Sigmoid colon (tissue), 6 donors: ENCODE measurements at regions not wholly inside any gene's neighbourhood (a gene's known extent, or its start where the extent isn't known, plus 50 kb on each side); places are given as distances from the start of the nearest gene placed in this dataset.

Source experiments
- DNase-seq: peaks from one replicate; pipeline ENCODE4 v3.0.0-alpha.2; 2019
- H3K27ac ChIP-seq, 4 donors: fragments of 200-600 bp; sonication (generic); one replicate each; pipeline ENCODE4 v1.5.1; 2016 to 2019; ENCODE audit warnings: mild to moderate bottlenecking in 1 of 4
- H3K27me3 ChIP-seq, 3 donors: fragments of 200-600 bp; sonication (generic); one replicate each; pipeline ENCODE4 v1.5.1; 2019; ENCODE audit warnings: mild to moderate bottlenecking in 1 of 3
- H3K36me3 ChIP-seq, 4 donors: fragments of 200-600 bp; sonication (generic); one replicate each; pipeline ENCODE4 v1.5.1; 2016 to 2019
- H3K4me1 ChIP-seq, 4 donors: fragments of 200-600 bp; sonication (generic); one replicate each; pipeline ENCODE4 v1.5.1; 2017 to 2019
- H3K4me3 ChIP-seq, 4 donors: fragments of 200-600 bp; sonication (generic); one replicate each; pipeline ENCODE4 v1.5.1; 2017 to 2019; ENCODE audit warnings: mild to moderate bottlenecking in 2 of 4, moderate library complexity in 1 of 4
- H3K9me3 ChIP-seq, 4 donors: fragments of 200-600 bp in 3 of 4; sonication (generic) in 3 of 4; one replicate each; pipeline versions ENCODE4 v1.5.1 to v1.6.1; 2013 to 2019
- CTCF ChIP-seq, 4 experiments: fragments of 450-650 bp in 3 of 4; fragments of 200-600 bp in 1 of 4; IDR thresholded peaks; one replicate each; pipeline ENCODE4 v1.5.1; 2016 to 2019; ENCODE audit warnings: antibody characterized with exemption in 4 of 4, mild to moderate bottlenecking in 3 of 4, moderate library complexity in 2 of 4
- EP300 ChIP-seq, 4 donors: sonication (generic); formaldehyde crosslinking; IDR thresholded peaks; one replicate each; pipeline ENCODE4 v1.6.1; 2017; ENCODE audit warnings: antibody characterized with exemption in 4 of 4
- POLR2A ChIP-seq, 2 donors: fragments of 450-650 bp; IDR thresholded peaks; one replicate each; pipeline ENCODE4 v1.6.1; 2016; ENCODE audit warnings: antibody characterized with exemption in 2 of 2, mild to moderate bottlenecking in 2 of 2, moderate library complexity in 2 of 2
- POLR2AphosphoS5 ChIP-seq, 4 donors: sonication (generic); formaldehyde crosslinking; IDR thresholded peaks; one replicate each; pipeline ENCODE4 v1.6.1; 2017; ENCODE audit warnings: antibody characterized with exemption in 4 of 4
- WGBS, 2 donors: extraction: QIAGEN DNeasy Blood & Tissue Kit; methylation state at CpG; one replicate each; pipeline ENCODE4 v1.1.7; 2013; 5-methylcytosine and 5-hydroxymethylcytosine counted together
- intact Hi-C: fragments of 100-400 bp; cut with DNase I; formaldehyde crosslinking; loops from one replicate; pipeline ENCODE4 v1.15.1; 2023
- donor health status: healthy with polysubstance abuse.
- donor health status: healthy.

DNA sequence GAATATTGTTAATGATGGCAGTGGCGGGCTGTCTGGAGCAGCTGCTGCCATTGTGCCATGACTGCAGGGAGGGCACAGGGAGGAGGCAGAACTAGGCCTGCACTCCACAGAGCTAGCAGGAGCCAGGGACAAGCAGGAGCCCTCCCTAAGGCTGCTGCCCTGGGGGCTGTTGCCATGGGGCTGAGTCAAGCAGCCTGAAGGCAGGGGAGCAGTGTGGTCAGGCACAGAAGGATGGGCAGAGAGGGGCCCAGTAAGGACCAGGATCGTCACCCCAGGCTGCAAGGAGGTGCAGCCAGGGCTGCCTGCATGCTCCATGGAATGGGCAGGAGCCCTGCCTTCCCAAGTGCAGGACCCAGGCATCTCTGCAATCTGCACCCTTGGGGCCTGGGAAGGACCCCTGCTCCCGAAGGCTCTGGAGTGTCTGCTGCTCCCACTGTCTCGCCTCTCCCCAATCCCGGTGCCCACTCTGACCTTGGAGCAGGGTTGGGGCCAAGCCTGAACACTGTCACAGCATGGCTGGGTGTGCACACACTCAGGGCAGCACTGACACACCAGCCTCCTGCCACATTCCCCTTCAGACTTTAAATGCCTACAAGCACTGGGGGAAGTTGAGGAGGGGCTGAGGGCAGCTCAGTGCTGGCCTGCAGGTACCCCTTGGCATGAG, 98.3 kb upstream of the GALNTL6 start:
- 83 to 90% methylated on average over 5 of the region's 5 CpGs for WGBS, 2 donors
- DNase-seq = no peak
- Histone ChIP-seq H3K4me1 (no peaks in the 10 kb centered on the region), H3K36me3 (no peaks in the 10 kb centered on the region), H3K27me3 (no peaks in the 10 kb centered on the region), H3K27ac (no peak overlapping the region), H3K4me3 (no peak overlapping the region), H3K9me3 (no peaks in the 10 kb centered on the region)
- intact Hi-C loops = no loop called here
- no peak for TF ChIP-seq EP300 (IDR thresholded peaks at IDR 0.05)
- no peak for TF ChIP-seq POLR2AphosphoS5 (IDR thresholded peaks at IDR 0.05)
- no peak for TF ChIP-seq CTCF (IDR thresholded peaks at IDR 0.05)
- TF ChIP-seq POLR2A (IDR thresholded peaks at IDR 0.05) = no peak

DNA sequence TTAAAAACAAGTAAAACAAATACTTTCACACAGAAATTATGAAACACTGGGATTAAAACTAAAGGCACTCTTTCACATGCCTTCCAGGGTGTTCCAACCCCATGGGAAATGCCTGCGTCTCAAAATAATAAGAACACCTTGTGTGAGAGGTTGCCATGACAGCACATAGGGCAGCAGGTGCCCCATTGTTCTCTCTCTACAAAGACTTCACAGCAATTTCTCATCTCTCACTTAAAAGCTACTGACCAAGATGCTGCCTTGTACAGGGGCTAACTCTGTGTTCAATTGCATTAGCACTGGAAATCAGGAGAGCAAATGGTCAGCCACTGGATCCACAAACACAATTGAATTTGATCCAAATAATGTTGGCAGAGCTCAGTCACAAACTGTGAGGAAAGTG, 102.5 kb upstream of the GALNTL6 start:
- no peaks in the 10 kb centered on the region for H3K27me3 ChIP-seq
- H3K4me1 ChIP-seq = no peaks in the 10 kb centered on the region
- no peaks in the 10 kb centered on the region for H3K9me3 ChIP-seq
- H3K27ac ChIP-seq = no peak overlapping the region
- H3K36me3 ChIP-seq = no peaks in the 10 kb centered on the region
- TF ChIP-seq POLR2AphosphoS5 (IDR thresholded peaks at IDR 0.05) = no peak
- no peak for TF ChIP-seq CTCF (IDR thresholded peaks at IDR 0.05)
- no peak for TF ChIP-seq EP300 (IDR thresholded peaks at IDR 0.05)
- TF ChIP-seq POLR2A (IDR thresholded peaks at IDR 0.05) = no peak
- no peak overlapping the region for H3K4me3 ChIP-seq
- DNase-seq = no peak
- intact Hi-C loops = no loop called here
- WGBS, 2 donors = 87 to 89% methylated on average over 1 of the region's 1 CpG

DNA sequence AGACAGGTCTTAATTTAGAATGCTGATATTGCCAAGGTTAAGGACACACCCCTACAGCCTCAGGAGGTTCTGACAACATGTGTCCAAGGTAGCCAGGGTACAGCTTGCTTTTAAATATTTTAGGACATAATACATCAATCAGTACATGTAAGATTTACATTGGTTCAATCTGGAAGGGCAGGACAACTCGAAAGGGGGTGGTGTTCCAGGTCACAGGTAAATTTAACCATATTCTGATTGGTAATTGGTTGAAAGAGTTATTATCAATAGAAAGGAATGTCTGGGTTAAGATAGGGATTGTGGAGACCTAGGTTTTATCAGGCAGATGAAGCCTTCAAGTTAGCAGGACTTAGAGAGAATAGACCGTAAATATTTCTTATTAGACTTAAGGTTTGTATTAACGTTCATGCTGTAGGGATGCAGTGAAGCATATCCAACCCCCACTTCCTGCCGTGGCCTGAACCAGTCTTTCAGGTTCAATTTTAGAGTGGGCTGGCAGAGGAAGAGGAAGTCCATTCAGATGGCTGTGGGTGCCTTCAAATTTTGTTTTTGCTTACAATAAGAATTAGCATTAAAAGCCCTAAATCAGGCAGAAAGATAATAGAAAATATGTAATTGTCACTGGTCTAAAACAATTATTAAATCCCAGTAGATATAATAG, 136.5 kb upstream of the GALNTL6 start:
- Histone ChIP-seq H3K27ac (no peak overlapping the region), H3K27me3 (no peaks in the 10 kb centered on the region), H3K4me1 (no peaks in the 10 kb centered on the region), H3K9me3 (no peaks in the 10 kb centered on the region), H3K36me3 (no peaks in the 10 kb centered on the region), H3K4me3 (no peak overlapping the region)
- no peak for DNase-seq
- no peak for TF ChIP-seq EP300 (IDR thresholded peaks at IDR 0.05)
- TF ChIP-seq POLR2AphosphoS5 (IDR thresholded peaks at IDR 0.05) = no peak
- TF ChIP-seq CTCF (IDR thresholded peaks at IDR 0.05) = no peak
- WGBS, 2 donors = 42 to 63% methylated on average over 4 of the region's 4 CpGs
- intact Hi-C loops = no loop called here

DNA sequence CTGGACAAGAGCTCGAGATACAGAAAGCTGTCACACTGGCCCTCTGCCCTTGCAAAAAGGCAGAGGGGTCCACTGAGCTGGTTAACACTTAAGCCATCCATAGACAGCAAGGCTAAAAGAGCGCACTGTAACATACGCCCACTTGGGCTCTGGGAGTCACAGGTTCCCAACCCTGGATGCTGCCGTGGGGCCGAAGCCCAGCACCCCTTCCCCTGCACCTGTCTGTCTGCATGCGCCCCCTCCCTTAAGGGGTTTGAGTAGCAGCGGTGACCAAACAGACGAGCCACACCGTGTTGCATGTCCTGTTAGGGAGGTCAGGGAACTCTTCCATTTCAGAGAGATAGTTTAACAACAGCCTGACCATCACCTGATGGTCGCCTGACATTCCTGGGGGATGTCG, 138.4 kb upstream of the GALNTL6 start:
- no peak overlapping the region for H3K27ac ChIP-seq
- DNase-seq = no peak
- no peak overlapping the region for H3K4me3 ChIP-seq
- no peak for TF ChIP-seq CTCF (IDR thresholded peaks at IDR 0.05)
- TF ChIP-seq POLR2AphosphoS5 (IDR thresholded peaks at IDR 0.05) = no peak
- no peaks in the 10 kb centered on the region for H3K9me3 ChIP-seq
- no peaks in the 10 kb centered on the region for H3K36me3 ChIP-seq
- H3K4me1 ChIP-seq = no peaks in the 10 kb centered on the region
- WGBS, 2 donors = 89 to 94% methylated on average over 11 of the region's 11 CpGs
- no peaks in the 10 kb centered on the region for H3K27me3 ChIP-seq
- intact Hi-C loops = no loop called here

- intact Hi-C loops = no loop called here
- H3K27me3 ChIP-seq = no peaks in the 10 kb centered on the region
- no peaks in the 10 kb centered on the region for H3K9me3 ChIP-seq
- H3K4me3 ChIP-seq = no peak overlapping the region
- H3K36me3 ChIP-seq = no peaks in the 10 kb centered on the region
- WGBS, 2 donors = 77 to 92% methylated on average over 3 of the region's 3 CpGs
- no peak overlapping the region for H3K27ac ChIP-seq
- no peaks in the 10 kb centered on the region for H3K4me1 ChIP-seq
- DNase-seq = no peak
- TF ChIP-seq POLR2AphosphoS5 (IDR thresholded peaks at IDR 0.05) (no peak), EP300 (IDR thresholded peaks at IDR 0.05) (no peak), CTCF (IDR thresholded peaks at IDR 0.05) (no peak), POLR2A (IDR thresholded peaks at IDR 0.05) (no peak)
These were observed 144.8 kb upstream of the GALNTL6 start for GRCh38 chr4:171668403-171668802.
